K562 (cell line): ENCODE measurements at regions not wholly inside any gene's neighbourhood (a gene's known extent, or its start where the extent isn't known, plus 50 kb on each side); places are given as distances from the start of the nearest gene placed in this dataset.

Experiments
- CREM ChIP-seq: IDR thresholded peaks from 2 replicates; pipeline ENCODE4 v1.6.1; 2014; ENCODE audit warnings: antibody characterized with exemption, low read depth
- CTCF ChIP-seq, 3 experiments: IDR thresholded peaks in 2 of 3; conservative IDR thresholded peaks in 1 of 3; 2 replicates each; pipeline ENCODE4 v1.5.1; 2011 to 2012; ENCODE audit warnings: low read length in 3 of 3, mild to moderate bottlenecking in 3 of 3, control low read depth in 2 of 3, improper control_type of control experiment in 1 of 3, inconsistent platforms in 1 of 3, low read depth in 1 of 3, mixed read lengths in 1 of 3, moderate library complexity in 1 of 3; ENCODE audit not compliant: insufficient read depth in 2 of 3
- FOXM1 ChIP-seq, 2 experiments: fragments of 450-650 bp in 1 of 2; sonication (generic) in 1 of 2; formaldehyde crosslinking in 1 of 2; IDR thresholded peaks; 2 replicates each; pipeline versions ENCODE4 v1.6.1 to v1.9.0; 2017 to 2022; ENCODE audit warnings: low read depth in 2 of 2, mild to moderate bottlenecking in 2 of 2, missing genetic modification reagents in 1 of 2, moderate library complexity in 1 of 2
- GTF2E2 ChIP-seq: fragments of 200-800 bp; sonication (Bioruptor generic); IDR thresholded peaks from 2 replicates; pipeline ENCODE4 v1.6.1; 2016; ENCODE audit warnings: missing genetic modification characterization, missing compliant biosample characterization
- NR2C2 ChIP-seq, 2 experiments: fragments of 200-800 bp in 1 of 2; sonication (Bioruptor generic) in 1 of 2; sonication (generic) in 1 of 2; formaldehyde crosslinking in 1 of 2; IDR thresholded peaks; 2 replicates each; pipeline versions ENCODE4 v1.6.1 to v1.8.0; 2016 to 2022; ENCODE audit warnings: mild to moderate bottlenecking in 1 of 2, missing compliant biosample characterization in 1 of 2, missing genetic modification characterization in 1 of 2, missing genetic modification reagents in 1 of 2
- PKNOX1 ChIP-seq: fragments of 450-650 bp; IDR thresholded peaks from 2 replicates; pipeline ENCODE4 v1.6.1; 2016
- POLR2A ChIP-seq: fragments of 450-650 bp; conservative IDR thresholded peaks from 2 replicates; pipeline ENCODE4 v1.6.1; 2016
- RAD21 ChIP-seq, 2 experiments: fragments of 250-450 bp in 1 of 2; fragments of 450-650 bp in 1 of 2; sonication (Bioruptor Pico) in 1 of 2; formaldehyde crosslinking in 1 of 2; IDR thresholded peaks in 1 of 2; conservative IDR thresholded peaks in 1 of 2; 2 replicates each; pipeline versions ENCODE4 v1.4.0 to v1.8.0; 2020 to 2022; ENCODE audit warnings: mild to moderate bottlenecking in 2 of 2, moderate library complexity in 1 of 2
- SMARCA5 ChIP-seq: fragments of 450-650 bp; IDR thresholded peaks from 2 replicates; pipeline ENCODE4 v1.6.1; 2016
- TCF7 ChIP-seq: sonication (generic); IDR thresholded peaks from 2 replicates; pipeline ENCODE4 v1.6.1; 2016; ENCODE audit warnings: antibody characterized with exemption, borderline replicate concordance
- TCF7L2 ChIP-seq: fragments of 150-350 bp; IDR thresholded peaks from 2 replicates; pipeline ENCODE4 v1.6.1; 2016; ENCODE audit warnings: low read depth, mild to moderate bottlenecking, low read length, moderate library complexity
- ZNF140 ChIP-seq: fragments of 250-450 bp; sonication (Bioruptor Pico); IDR thresholded peaks from 2 replicates; pipeline ENCODE4 v1.8.0; 2021; ENCODE audit warnings: moderate library complexity, mild to moderate bottlenecking, inconsistent platforms
- TF ChIP-seq, protein P1 (sequence below): fragments of 450-650 bp; IDR thresholded peaks from 2 replicates; pipeline ENCODE4 v1.6.1; 2017; ENCODE audit warnings: antibody characterized with exemption
- TF ChIP-seq, protein P2 (sequence below): conservative IDR thresholded peaks from 2 replicates; pipeline ENCODE4 v1.6.1; 2011; ENCODE audit warnings: low read depth, mild to moderate bottlenecking, low read length; ENCODE audit not compliant: control insufficient read depth

- TF ChIP-seq GTF2E2 (tag) (no peak), FOXM1 (IDR thresholded peaks at IDR 0.05; ENCODE audit: low read depth) (no peak), FOXM1 (CRISPR knock-in tag; IDR thresholded peaks at IDR 0.05; ENCODE audit: low read depth) (no peak), RAD21 (CRISPR knock-in tag; conservative IDR thresholded peaks at IDR 0.05 in 1 of 2, IDR thresholded peaks at IDR 0.05 in 1 of 2) (no peak), POLR2A (no peak), CTCF (IDR thresholded peaks at IDR 0.05 in 2 of 3, conservative IDR thresholded peaks at IDR 0.05 in 1 of 3; ENCODE audit: insufficient read depth in 2 of 3, low read depth in 1 of 3, low read length in 3 of 3) (no peak), TCF7L2 (no peak), ZNF140 (CRISPR knock-in tag) (no peak), SMARCA5 (no peak), TCF7 (no peak), NR2C2 (CRISPR knock-in tag; IDR thresholded peaks at IDR 0.05) (no peak), NR2C2 (tag; IDR thresholded peaks at IDR 0.05) (no peak), PKNOX1 (no peak), CREM (no peak)
- TF ChIP-seq, protein P1, sequence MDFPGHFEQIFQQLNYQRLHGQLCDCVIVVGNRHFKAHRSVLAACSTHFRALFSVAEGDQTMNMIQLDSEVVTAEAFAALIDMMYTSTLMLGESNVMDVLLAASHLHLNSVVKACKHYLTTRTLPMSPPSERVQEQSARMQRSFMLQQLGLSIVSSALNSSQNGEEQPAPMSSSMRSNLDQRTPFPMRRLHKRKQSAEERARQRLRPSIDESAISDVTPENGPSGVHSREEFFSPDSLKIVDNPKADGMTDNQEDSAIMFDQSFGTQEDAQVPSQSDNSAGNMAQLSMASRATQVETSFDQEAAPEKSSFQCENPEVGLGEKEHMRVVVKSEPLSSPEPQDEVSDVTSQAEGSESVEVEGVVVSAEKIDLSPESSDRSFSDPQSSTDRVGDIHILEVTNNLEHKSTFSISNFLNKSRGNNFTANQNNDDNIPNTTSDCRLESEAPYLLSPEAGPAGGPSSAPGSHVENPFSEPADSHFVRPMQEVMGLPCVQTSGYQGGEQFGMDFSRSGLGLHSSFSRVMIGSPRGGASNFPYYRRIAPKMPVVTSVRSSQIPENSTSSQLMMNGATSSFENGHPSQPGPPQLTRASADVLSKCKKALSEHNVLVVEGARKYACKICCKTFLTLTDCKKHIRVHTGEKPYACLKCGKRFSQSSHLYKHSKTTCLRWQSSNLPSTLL, result no peak
- TF ChIP-seq, protein P2, sequence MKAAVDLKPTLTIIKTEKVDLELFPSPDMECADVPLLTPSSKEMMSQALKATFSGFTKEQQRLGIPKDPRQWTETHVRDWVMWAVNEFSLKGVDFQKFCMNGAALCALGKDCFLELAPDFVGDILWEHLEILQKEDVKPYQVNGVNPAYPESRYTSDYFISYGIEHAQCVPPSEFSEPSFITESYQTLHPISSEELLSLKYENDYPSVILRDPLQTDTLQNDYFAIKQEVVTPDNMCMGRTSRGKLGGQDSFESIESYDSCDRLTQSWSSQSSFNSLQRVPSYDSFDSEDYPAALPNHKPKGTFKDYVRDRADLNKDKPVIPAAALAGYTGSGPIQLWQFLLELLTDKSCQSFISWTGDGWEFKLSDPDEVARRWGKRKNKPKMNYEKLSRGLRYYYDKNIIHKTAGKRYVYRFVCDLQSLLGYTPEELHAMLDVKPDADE, result no peak
Observed at GRCh38 chr3:29026959-29027358, 253.9 kb upstream of the RBMS3 start.
